SW 1271 (cell line): ENCODE measurements at regions not wholly inside any gene's neighbourhood (a gene's known extent, or its start where the extent isn't known, plus 50 kb on each side); places are given as distances from the start of the nearest gene placed in this dataset.
"Not testable (repeated sequence)": the region's sequence is repeated elsewhere in the genome, so short reads cannot be mapped to it uniquely, and the experiment has no call there.

Source experiments
- DNase-seq, 2 experiments: peaks; one replicate each; lab custom pipeline; 2025; lab: John Stamatoyannopoulos, UW

DNA sequence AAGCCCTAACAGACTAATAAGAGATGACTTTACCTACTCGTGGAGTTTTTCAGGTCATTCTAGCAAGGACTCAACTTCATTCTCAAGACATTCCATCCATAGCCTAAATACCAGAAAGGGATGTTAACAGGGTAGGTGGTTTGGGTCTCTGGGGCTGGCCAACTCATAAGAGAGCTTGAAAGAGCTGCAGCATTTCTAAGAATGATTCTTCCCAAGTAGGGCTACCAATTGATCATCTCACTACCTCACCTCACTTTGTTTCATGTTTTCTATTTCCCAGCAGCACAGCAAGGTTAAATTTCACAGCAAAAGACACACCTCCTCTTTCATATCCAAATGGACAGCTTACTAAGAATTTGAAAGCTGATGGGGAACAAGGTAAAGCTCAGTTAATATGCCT lies 614.8 kb upstream of the DIPK2B start:
- DNase-seq, result no peak

DNA sequence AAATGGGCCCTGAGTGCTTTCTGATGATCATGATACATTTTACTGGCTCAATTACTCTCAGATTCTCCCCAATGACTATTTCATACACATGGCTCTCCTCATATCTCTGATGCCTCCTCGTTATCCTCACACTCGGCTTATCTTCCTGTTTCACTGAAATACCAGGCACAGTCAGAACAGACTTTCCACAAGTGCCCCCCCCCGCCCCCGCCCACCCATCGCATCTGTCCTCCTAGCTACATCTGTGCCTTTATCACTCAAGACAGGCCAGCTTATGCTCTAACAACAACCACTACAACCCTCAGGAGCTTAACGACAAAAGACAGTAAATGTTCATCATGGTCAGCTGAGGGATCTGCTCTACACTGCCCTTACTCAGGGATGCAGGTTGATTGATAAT lies 610.6 kb upstream of the DIPK2B start:
- DNase-seq, result no peak

DNA sequence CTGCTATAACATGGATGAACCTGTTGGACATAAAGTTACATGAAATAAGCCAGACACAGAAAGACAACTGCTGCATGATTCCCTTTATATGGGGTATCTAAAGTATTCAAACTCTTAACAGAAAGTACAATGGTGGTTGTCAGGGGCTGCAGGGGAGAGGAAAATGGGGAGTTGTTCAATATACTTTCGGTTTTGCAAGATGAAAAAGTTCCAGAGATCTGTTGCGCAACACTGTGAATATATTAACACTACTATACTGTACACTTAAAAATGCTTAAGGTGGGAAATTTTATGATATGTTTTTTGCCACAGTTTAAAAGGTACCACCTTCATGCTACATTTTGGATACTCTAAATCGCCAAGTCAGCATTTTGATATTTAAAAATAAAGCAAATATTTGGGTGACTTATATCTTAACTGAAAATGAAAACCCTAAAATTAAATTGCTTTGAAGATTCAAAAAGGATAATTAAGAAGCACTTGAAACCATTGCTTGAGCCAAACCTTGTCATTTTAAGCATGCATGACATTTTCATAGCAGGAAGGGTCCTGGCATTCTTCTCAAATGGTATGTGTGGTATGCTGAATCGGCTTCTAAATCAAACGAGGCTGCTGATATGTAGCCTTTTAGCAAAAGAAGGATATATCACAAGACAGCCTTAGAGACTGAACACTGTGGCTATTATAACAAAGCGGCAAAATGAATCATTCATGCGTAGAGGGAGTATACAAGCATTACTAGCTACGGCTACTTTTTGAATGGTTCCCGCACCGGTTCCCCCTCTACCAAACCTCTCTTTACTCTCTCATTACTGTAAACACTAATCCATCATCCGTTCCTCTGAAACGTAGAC lies 607.1 kb upstream of the DIPK2B start:
- DNase-seq, result no peak

- DNase-seq, result no peak
Measured at GRCh38 chrX:45806410-45807121, 605.9 kb upstream of the DIPK2B start.

DNA sequence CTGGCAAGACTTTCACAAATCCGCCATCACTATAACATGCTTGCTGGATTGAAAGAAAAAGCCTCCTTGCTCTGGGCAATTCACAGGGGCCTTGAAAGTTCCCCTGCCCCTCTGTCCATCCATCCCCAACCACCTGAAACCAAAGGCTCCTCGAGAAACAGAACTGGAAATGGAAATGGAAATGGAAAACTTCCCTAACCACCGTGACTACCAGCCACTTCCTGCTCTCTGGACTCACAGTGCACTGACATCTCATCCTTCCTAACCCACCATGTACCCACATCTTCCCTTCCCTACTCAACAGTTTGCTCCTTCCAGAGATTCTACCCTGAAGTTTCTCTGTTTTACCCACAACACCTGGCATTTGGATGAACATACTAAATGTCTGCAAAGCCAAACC lies 603.6 kb upstream of the DIPK2B start:
- no peak for DNase-seq

DNA sequence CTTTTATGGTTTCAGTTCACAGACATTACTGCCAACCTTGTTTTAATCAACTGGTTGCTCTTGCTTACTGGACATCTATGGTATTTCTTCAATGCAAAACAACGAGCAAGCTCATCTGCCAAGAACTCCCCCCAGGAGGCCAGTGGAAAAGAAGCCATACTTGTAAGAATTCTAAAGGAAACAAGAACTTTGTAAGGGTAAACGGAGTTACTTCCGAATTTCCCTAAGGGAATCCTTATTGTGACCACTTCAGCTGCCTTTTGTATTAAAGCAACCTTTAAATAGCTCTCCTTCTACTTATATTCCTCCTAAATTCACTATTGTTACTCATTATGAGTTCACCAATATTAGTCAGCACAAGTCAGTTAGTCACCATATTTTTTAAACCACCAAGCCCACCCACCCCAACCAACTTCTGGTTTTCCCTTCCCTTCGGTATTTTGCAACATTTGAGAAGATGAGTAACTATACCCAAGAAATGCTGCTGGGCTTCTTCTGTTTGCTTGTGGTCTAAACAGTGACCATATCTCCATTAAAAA lies 602.8 kb upstream of the DIPK2B start:
- peak; percentile 39 to 60 for DNase-seq

GRCh38 chrX:45801554-45801953 lies 600.9 kb upstream of the DIPK2B start:
- DNase-seq, result no peak

DNA sequence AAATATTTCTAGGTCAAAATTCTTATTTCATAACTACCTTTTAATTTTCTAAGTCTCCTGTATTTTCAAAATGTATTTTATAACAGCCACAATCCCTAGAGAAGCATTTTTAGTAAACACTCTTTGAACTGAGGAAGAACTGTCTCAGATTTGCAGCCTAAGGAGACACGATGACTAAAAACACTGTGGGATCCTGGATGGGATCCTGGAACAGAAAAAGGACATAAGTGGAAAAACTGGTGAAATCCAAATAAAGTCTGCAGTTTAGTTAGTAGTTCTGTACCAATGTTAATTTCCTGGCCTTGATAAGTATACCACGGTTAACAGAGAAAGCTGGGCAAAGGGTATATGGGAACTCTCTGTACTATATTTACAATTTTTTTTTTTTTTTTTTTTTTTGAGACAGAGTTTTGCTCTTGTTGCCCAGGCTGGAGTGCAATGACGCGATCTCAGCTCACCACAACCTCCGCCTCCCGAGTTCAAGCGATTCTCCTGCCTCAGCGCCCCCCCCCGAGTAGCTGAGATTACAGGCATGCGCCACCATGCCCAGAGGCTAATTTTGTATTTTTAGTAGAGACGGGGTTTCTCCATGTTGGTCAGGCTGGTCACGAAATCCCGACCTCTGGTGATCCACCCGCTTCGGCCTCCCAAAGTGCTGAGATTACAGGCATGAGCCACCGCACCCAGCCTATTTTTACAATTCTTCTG lies 600.2 kb upstream of the DIPK2B start:
- not testable (repeated sequence) for DNase-seq

DNA sequence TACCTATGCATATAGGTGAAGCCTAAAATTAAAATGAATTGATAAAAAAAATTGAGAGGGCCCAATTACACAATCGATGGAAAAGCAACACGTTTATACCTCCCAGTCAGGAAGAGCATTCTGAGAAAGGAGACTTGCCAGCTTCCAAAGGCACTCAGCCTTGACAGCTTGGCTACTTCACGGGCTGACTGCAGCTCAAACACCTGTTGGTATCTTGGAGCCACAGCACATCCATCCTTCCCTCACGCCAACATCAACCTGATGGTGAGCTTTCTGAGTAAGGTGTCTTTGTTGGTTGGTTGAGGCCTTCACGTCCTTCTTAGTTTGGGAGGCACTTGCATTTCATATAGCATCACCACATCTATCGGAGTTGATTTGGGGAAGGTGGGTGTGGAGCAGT lies 598.9 kb upstream of the DIPK2B start:
- no peak for DNase-seq

DNA sequence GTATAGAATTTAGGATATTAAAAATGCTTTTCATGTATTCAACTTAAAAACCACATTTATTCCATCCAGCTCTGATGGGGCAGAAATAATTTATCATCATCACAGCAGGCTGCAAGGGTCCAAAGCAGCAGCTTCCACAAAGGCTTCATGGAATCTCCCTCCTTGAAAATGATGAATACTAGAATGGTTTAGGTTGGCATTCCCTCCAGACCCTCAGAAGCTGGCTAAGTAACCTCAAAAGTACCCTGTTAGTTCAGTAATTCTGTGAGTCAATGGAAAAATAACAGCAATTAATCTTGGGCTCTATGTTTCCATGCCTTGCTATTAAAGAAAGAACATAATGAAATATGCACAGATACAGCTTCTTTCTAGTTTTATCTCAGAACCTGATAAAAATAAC lies 594.9 kb upstream of the DIPK2B start:
- no peak for DNase-seq

- DNase-seq, result no peak
Measured at GRCh38 chrX:45794995-45795337, 594.3 kb upstream of the DIPK2B start.

DNA sequence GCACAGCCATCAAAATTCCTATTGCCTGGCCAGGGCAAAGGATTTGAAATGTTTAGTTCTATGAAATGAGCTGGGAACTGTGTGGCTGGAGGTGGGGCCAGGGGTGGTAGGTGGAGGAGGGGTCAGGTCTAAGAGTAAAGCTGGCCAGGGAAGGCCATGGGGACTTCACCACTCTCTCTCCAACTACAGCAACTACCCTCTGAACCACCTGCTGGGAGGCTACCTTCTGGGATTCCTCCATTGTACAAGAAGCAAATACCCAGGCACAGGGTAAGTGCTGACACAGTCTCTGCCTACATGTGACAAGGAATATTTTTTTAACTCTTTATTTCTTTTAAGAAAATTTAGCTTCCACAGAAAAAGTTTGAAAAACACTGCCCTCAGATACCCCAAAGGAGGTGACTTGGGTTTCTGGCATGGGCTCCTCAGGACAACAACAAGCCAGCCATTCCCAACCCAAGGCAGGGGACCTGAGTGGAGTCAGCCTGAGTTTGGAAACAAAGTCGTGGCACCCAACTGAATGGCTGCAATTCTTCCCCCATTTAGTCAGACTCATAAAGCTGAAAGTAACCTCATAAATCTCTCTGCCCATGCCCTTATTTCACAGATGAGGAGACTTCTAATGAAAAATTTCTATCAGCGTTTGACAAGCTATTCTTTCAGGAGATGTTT lies 593.8 kb upstream of the DIPK2B start:
- no peak for DNase-seq

- DNase-seq, result no peak
Measured at GRCh38 chrX:45788941-45789348, 588.3 kb upstream of the DIPK2B start.

DNA sequence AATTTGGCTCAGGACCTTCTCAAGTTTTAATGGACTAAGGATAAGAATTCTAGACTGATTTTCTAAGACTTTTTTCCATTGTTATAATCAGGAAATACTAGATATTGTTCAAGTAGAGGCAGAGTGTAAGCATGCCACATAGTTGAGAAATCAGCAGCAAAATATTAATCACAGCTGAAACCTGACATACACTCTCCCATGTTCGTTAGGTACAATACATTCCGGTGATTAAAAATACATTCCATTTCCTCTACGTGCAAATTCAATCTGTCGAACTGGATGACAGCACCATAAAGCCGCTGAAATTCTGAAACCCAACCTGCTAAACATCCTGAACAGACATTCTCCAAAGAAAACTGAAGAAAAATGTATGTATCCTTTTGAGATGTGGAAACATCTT lies 587.6 kb upstream of the DIPK2B start:
- no peak for DNase-seq

GRCh38 chrX:45784590-45784989 lies 583.9 kb upstream of the DIPK2B start:
- DNase-seq, result no peak

- no peak for DNase-seq
Measured at GRCh38 chrX:45783002-45783401, 582.3 kb upstream of the DIPK2B start.

DNA sequence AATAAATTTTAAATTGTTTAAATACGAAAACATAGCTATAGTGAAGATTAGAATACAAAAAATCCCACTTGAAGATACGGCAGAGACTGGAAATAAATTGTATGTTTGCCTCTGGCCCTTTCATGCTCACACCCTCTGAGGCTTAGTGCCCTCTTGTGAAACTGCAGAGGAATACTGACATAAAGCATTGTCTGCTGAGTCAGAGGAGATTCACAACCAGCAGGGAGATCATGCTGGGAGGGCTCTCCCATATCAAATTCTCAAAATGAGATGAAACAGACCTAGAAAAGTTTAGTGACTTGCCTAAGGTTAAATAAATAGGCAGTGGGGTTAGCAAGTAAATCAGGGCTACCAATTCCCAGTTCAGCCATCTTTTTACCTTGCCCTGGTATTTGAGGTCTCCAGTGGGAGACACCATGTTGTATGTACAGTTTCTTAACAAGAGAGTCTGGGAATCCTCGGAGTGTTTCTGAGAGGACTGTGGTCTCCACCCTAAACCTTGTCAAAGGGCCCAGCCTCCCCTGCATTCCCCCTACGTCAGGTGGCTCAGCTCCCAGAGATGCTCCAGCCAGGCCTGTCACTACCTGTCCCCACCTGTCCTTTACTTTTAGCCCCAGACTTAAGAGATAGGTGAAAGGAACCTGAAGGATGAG lies 581.4 kb upstream of the DIPK2B start:
- peak in 1 of 2 experiments; percentile 7 for DNase-seq

DNA sequence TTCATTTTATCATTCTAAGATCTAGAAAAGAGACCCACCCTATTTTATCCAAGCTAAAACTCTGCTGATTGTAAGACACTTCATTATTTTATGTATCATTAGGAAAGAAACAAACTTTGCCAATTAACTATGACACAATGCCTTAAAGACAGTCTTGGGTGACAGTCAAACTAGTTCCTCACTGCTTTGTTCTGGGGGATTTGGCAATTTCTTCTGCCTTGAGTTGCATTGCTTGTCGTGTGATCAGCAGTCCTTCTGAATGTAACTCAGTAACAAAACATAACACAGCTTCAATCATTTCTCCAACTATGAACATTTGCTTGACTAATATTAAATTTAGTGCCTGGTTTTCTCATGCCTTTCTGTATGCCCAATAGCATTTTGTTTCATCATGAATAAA lies 577.9 kb upstream of the DIPK2B start:
- no peak for DNase-seq

DNA sequence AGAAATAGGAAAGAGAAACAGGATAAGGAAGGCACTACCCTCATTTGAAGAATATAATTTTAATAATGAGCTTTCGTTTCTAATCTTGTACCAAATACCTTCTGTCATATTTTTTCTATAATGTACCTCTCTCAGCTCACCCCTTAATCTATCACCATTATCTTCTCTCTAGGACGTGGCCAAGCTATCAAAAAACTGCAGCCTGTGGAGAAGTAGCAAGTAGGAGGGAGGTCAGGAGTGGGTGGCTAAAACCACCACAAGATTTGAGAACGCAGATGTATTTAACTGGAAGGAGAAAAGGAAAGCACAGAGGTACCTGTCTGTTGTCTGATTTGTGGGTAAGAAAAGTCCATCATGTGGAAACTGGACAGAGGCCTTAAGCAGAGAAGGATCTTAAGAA lies 576.7 kb upstream of the DIPK2B start:
- no peak for DNase-seq

DNA sequence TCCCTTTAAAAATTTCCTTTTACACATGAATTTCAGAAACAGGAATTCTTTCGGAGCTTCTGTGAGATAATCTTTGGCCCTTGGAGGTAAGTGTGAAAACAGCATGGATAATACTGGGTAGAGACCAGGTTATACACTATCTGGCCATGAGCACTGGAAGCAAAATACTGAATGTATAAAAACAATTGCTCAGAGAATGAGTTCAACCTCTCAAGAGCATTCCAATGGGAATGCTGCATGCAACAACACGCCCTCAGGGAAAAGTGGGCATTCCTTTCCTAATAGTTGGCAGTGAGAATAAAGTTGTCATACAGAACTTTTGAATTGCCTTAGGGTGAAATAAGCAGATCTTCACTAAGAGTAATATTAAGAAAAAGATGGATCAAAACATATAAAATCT lies 574.8 kb upstream of the DIPK2B start:
- DNase-seq, result no peak

- DNase-seq, result no peak
Measured at GRCh38 chrX:45774961-45775360, 574.3 kb upstream of the DIPK2B start.

- DNase-seq, result no peak
Measured at GRCh38 chrX:45773572-45773971, 572.9 kb upstream of the DIPK2B start.
